Astrocyte of the hippocampus (primary cell): ENCODE measurements at regions not wholly inside any gene's neighbourhood (a gene's known extent, or its start where the extent isn't known, plus 50 kb on each side); places are given as distances from the start of the nearest gene placed in this dataset.

ENCODE experiments used
- DNase-seq: peaks from one replicate; pipeline ENCODE4 v3.0.0; 2011; ENCODE audit warnings: low read depth, low spot score

GRCh38 chr4:23660865-23661264 is 229.0 kb downstream of the PPARGC1A start:
- DNase-seq, result no peak

- peak; percentile 25 for DNase-seq
Measured at GRCh38 chr4:23654791-23655190, 235.1 kb downstream of the PPARGC1A start.

- DNase-seq, result no peak
Measured at GRCh38 chr4:23648854-23649596, 240.8 kb downstream of the PPARGC1A start.

- no peak for DNase-seq
Measured at GRCh38 chr4:23635468-23635867, 254.4 kb downstream of the PPARGC1A start.

GRCh38 chr4:23631255-23631950 is 258.4 kb downstream of the PPARGC1A start:
- no peak for DNase-seq

- DNase-seq, result peak; percentile 15
Measured at GRCh38 chr4:23630110-23630509, 259.7 kb downstream of the PPARGC1A start.

- no peak for DNase-seq
Measured at GRCh38 chr4:23629421-23629820, 260.4 kb downstream of the PPARGC1A start.

- peak; percentile 22 for DNase-seq
Measured at GRCh38 chr4:23614284-23614892, 275.5 kb downstream of the PPARGC1A start.

GRCh38 chr4:23613782-23614181 is 276.1 kb downstream of the PPARGC1A start:
- no peak for DNase-seq

- no peak for DNase-seq
Measured at GRCh38 chr4:23602720-23603119, 287.1 kb downstream of the PPARGC1A start.

- no peak for DNase-seq
Measured at GRCh38 chr4:23594125-23594524, 295.7 kb downstream of the PPARGC1A start.

GRCh38 chr4:23590431-23590830 is 299.4 kb downstream of the PPARGC1A start:
- no peak for DNase-seq

GRCh38 chr4:23584024-23584423 is 305.8 kb downstream of the PPARGC1A start:
- DNase-seq, result peak; percentile 2

GRCh38 chr4:23582671-23583070 is 307.2 kb downstream of the PPARGC1A start:
- DNase-seq, result no peak

- DNase-seq, result no peak
Measured at GRCh38 chr4:23579166-23579565, 310.7 kb downstream of the PPARGC1A start.

GRCh38 chr4:23577398-23577797 is 312.4 kb downstream of the PPARGC1A start:
- no peak for DNase-seq

- DNase-seq, result no peak
Measured at GRCh38 chr4:23572382-23572781, 317.5 kb downstream of the PPARGC1A start.

GRCh38 chr4:23567338-23567737 is 322.5 kb downstream of the PPARGC1A start:
- no peak for DNase-seq

GRCh38 chr4:23560748-23561147 is 329.1 kb downstream of the PPARGC1A start:
- no peak for DNase-seq

- no peak for DNase-seq
Measured at GRCh38 chr4:23558101-23558500, 331.7 kb downstream of the PPARGC1A start.

- no peak for DNase-seq
Measured at GRCh38 chr4:23547601-23548000, 342.2 kb downstream of the PPARGC1A start.

- DNase-seq, result no peak
Measured at GRCh38 chr4:23547096-23547495, 342.8 kb downstream of the PPARGC1A start.
